Activated CD4-positive, alpha-beta T cell treated with anti-CD3 and anti-CD28 coated beads, Interleukin-2, amount 50 U/mL, for 24 hours (primary cell): ENCODE measurements at regions not wholly inside any gene's neighbourhood (a gene's known extent, or its start where the extent isn't known, plus 50 kb on each side); places are given as distances from the start of the nearest gene placed in this dataset.
"Not testable (repeated sequence)": the region's sequence is repeated elsewhere in the genome, so short reads cannot be mapped to it uniquely, and the experiment has no call there.

Experiments
- DNase-seq, 2 donors: peaks; one replicate each; pipeline ENCODE4 v3.0.0-alpha.2; 2020; ENCODE audit warnings: low read depth in 1 of 2, low spot score in 1 of 2

DNA sequence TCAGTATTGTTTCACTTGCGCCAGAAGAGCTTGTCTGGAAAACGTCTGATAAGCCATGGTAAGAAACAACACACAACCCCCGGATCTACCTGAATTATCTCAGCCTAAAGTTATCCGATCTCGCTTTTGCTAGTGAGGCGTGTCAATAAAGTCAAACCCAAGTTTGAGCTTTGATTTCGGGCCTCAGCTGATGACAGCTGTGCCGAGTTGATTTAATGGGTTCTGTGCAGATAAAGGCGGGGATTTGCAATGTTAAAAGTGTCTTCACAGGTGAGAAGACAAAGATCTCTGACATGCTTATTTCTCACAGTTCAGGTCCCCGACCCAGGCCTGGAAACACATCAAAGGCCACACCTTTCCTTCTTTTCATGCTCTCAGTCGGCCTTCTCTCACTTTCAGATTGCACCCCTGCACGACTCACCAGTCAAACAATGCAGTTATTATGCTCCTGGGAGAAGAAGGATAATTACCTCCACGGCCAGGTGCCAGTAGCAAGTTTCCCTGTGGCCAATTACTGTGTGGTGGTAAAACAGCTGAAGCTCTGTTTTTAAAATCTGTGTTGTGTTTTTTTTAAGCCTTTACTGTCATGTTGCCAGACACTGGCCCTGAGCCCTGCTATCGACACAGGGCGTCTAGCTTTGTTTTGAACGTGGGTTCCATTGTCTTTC lies 245.3 kb upstream of the RUNX1 start:
- DNase-seq, result no peak

DNA sequence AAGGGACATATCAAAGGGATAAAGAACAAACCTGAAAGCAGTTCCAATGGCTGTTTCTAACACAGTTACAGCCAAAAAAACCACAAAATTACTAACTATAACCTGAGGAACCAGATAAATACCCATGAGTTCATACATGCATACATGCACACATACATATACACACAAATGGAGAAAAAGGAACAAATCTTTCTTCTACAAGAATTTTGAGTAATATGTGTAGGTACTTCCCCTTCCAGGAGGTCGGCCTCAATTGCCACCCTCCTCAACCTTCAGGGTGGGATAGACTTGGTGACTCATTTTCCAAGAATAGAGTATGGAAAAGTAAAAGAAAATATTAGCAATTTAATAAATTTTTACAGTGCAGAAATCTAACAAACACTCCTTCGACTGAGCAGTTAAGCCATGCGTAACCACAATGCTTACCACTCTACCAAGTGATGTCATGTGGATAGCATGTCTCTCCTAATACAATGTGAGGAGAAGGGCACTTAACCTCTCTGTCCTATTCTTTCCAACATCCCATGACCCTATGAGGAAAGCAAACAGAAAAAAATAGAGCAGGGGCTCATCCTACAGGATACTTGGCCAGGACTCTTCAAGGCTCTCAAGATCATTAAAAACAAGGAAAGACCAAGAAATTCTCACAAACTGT lies 243.0 kb upstream of the RUNX1 start:
- DNase-seq, result no peak

DNA sequence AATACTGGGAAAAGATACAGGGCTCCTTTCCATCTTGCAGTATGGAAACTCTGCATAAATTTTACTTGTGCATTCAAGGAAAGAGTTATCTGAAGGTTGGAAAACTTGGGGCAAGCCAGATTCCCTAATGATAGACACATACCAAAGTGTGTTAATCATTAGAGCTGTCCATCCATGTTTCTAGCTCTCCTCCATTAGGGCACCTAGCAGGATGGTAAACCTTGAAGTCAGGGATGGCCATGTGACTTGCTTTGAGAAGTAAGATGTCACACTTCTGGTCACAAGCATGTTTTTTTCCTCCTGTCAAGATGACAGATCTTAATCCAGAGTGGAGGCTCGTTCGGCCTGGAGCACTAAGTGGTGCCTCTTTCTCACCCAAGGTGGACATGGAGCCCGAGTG lies 241.9 kb upstream of the RUNX1 start:
- no peak for DNase-seq

DNA sequence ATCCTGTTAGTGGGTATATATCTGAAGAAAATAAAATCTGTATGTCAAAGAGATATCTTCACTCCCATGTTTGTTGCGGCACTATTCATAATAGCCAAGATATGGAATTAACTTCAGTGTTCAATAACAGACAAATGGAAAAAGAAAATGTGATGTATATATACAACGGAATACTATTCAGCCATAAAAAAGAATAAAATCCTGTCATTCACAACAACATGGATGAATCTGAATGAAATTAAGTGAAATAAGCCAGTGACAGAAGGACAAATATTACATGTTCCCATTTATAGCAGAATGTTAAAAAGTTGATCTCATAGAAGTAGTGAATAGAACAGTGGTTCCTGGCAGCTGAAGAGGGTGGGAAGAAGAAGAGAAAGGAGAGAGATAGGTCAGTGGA lies 239.1 kb upstream of the RUNX1 start:
- no peak for DNase-seq

DNA sequence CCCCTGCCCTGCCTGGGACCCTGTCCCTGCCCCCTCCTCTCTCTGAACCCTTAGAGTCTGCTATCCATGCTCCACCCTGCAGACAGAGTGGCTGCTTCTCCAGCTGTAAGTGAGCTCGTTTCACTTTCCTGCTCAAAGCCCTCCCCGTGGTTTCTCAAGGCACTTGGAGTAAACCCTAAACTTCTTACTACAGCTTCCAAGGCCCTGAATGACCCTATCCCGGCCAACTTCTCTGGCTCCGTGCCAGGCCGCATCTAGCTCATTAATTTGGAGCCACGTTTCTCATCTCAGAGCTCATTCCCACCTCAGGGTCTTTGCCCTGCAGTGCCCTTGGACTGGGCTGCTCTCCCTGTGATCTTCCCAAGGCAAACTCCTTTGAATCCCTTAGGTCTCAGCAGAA lies 235.1 kb upstream of the RUNX1 start:
- no peak for DNase-seq

DNA sequence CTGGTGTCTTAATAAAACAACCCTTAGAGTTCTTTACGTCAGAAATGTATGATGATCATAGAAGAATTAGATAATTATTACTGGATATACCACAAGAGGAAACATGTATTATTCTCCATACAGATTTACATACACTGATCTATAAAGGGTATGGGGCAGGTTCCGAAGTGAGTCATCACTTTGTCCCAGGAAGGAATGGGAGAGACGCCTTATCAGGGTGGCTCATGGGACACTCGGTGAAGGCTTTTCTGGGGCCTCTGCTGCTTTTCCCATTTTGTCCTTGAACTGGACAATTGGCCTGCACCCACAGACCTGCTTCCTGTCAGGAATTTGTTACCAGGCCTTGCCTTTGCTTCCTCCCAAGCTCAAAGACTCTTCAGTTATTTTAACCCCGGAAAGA lies 233.8 kb upstream of the RUNX1 start:
- no peak for DNase-seq

DNA sequence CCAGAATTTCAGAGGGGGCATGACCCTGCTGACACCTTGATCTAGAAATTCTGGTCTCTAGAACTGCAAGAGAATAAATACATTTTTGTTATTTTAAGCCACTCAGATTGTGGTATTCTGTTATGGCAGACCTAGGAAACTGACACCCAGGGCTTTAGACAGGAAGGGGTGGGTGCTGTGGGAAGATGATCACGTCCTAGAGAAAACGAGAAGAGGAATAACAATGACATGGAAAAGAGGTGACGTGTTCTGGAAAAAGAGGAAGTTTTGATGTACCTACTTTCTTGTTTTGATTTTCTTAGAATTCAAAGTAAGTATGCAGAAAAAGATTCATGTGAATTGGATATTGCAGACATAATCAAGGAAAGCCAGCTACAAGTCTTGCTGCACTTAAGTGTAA lies 232.9 kb upstream of the RUNX1 start:
- DNase-seq, result no peak

DNA sequence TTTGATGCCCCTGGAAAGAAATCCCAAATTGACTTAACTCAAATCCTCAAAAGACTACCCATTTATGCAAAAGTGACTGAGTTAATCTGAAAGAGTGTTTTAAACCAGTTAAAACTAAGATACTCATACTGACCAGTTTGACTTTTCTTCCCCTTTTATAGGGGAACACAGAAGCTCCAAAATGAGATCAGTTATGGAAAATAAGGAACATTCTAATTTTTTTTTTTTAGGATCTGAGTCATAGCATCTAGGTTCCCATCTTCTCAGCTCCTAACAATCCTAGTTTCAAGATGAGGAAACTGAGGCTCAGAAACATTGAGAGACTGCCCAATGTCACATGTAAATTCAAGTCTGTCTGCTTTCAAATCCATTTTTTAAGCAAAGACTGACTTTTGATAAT lies 231.1 kb upstream of the RUNX1 start:
- no peak for DNase-seq

DNA sequence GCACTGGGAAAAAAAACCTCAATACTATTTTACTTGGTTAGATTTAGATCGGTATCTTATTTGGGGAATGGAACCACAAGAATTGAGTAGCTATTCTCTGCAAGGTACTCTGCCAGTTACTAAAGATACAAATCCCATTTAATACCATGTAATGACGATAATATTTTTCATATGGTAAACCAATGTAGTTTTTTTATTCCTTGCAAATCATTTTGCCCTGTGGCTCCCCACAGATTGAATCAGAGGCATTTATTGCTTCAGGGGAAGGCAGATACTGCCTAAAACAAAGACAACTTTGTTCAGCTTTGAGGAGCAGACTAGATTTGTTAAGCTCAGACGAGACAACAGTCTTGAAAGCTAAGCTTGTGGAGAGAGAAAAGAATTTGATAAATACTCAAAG lies 226.7 kb upstream of the RUNX1 start:
- DNase-seq, result no peak

DNA sequence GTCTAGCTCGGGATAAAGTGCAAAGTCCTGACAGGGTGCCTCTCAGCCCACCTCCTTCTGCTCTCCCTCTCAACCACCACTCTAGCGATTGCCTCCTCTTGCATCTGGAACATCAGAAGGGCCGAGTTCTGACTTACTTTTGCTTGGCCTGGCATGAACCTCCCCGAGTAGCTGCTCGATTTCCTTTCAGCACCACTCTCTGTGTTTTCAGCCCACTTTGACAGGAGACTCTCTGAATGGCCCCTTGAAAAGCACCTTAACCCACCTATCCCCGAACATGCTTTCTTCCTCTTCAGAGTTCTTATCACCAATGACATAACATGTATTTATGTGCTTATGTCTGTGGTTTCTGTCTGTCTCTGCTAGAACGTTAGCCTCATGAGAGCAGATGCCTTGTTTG lies 225.8 kb upstream of the RUNX1 start:
- no peak for DNase-seq

DNA sequence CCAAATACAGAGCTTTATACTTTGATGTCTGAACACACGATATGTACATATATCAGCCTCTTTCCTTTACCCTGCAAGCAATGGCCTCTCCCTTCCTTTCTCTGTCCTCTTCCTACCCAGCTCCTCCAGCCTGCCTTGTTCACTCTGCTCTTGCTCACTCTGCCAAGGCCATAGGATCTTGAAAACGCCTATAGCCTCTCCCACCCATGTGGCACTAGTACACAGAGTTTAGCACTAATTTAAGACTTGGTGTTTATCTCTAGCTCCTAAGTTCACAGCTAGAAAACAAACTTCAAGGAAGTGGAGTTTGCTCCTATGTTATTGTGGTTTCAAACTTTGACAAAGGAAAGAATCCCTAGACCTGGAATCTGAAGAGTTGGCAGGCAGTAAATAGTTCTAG lies 225.0 kb upstream of the RUNX1 start:
- no peak for DNase-seq

DNA sequence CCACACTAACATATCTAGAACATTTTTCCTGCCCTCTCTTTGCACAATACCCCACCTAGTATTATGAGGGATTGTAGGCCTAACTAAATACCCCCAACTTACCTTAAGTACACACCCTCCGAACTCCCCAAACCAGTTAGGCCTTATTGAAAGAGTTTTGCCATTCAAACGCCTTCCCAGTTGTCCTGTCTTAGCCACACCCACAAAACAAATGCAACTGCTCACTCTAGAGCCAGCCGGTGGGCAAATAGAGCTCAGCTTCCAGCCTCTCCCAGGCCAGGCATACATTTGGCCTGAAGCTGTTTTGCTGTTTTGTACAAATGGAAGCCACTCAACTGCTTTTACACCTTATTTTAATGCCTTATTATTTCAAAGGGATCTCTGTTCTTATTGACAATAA lies 224.2 kb upstream of the RUNX1 start:
- no peak for DNase-seq

DNA sequence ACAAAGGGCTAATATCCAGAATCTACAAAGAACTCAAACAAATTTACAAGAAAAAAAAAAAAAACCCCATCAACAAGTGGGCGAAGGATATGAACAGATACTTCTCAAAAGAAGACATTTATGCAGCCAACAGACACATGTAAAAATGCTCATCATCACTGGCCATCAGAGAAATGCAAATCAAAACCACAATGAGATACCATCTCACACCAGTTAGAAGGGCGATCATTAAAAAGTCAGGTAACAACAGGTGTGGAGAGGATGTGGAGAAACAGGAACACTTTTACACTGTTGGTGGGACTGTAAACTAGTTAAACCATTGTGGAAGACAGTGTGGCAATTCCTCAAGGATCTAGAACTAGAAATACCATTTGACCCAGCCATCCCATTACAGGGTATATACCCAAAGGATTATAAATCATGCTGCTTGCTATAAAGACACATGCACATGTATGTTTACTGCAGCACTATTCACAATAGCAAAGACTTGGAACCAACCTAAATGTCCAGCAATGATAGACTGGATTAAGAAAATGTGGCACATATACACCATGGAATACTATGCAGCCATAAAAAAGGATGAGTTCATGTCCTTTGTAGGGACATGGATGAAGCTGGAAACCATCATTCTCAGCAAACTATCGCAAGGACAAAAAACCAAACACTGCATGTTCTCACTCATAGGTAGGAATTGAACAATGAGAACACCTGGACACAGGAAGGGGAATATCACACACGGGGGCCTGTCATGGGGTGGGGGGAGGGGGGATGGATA lies 222.4 kb upstream of the RUNX1 start:
- not testable (repeated sequence) for DNase-seq

DNA sequence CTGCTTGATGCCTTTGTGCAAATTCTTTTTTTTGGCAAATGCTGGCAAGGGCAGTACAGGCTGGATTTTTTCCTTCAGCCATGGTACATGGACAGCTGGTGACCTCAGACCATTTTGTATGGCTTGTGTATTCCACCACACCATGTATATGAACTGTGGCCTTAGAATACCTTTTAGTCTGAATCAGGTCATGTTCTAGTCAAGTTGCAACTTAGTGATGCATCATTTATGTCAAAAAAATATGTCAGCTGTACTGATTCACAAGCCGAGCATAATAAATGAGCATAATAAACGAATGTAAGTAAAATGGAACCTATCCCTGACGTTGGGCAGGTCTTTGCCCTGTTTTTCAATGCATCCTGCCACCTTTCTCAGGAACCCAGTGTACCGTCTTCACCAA lies 219.7 kb upstream of the RUNX1 start:
- DNase-seq, result no peak

DNA sequence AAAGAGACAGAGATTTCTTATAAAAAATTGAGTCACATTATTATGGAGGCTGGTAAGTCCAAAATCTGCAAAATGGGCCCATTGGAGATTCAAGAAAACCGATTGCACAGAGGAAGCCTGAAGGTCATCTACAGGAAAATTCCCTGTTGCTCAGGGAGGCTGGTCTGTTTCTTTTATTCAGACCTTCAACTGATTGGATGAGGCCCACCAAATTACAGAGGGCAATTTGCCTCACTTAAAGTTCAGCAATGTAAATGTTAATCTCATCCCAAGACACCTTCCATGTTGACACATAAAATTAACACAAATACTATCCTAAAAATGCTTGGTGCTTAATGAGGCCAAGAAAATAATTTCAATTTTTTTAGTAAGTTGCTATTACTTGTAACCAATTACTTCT lies 219.2 kb upstream of the RUNX1 start:
- DNase-seq, result no peak

DNA sequence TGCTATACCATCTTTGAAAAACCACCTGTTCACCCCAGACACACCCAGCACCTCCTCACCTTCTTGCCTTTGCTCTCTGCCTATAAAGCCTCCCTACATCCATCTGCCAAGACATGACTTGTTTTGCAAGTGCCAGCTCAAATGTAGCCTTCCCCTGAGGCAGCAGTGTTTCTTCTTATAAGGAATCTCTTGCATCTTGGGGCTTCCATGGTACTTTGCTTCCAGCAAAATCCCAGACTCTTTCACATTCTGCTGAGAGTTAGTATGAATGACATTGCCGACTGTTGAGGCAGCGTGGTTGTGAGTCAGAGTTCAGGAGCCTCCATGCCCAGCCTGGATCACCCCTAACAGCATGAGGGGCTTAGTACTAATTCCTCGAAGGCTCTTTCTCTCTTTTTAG lies 217.4 kb upstream of the RUNX1 start:
- no peak for DNase-seq

DNA sequence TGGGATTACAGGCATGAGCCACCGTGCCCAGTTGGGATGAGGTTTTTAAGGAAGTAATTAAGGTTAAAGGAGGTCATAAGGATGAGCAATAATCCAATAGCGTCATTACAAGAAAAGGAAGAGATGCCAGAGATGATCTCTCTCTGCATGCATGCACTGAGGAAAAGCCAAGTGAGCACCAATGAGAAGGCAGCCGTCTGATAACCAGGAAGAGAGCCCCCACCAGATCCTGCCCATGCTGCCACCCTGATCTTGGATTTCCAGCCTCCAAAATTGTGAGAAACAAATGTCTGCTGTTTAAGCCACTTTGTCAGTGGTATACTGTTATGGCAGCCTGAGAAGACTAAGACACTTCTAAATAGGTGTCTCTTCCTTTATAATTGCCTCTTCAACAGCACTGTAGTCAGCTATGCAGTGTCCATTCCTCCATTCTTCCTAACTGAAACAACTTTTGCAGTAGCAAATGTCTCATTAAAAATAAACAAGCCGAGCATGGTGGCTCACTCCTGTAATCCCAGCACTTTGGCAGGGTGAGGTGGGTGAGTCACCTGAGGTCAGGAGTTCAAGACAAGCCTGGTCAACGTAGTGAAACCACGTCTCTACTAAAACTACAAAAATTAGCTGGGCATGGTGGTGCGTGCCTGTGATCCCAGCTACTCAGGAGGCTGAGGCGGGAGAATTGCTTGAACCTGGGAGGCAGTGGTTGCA lies 216.2 kb upstream of the RUNX1 start:
- DNase-seq, result no peak

DNA sequence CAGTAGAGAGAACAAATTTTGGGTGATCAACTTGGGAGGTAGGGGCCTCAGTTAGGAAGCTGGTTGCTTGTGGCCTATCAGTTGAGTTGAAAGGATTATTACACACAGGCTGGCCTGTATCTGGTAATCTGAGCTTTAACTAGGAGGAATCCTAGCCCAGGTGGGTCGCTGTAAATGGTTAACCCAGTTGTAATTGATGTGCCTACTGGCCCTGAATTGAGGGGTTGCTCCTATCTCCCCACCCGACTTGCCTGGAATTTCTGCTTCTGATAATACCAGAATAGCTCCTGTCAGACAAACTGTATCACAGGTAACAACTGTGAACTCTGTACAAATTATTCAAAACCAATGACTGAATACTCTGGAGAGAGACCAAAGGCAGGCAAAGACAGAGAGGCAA lies 210.4 kb upstream of the RUNX1 start:
- no peak for DNase-seq

DNA sequence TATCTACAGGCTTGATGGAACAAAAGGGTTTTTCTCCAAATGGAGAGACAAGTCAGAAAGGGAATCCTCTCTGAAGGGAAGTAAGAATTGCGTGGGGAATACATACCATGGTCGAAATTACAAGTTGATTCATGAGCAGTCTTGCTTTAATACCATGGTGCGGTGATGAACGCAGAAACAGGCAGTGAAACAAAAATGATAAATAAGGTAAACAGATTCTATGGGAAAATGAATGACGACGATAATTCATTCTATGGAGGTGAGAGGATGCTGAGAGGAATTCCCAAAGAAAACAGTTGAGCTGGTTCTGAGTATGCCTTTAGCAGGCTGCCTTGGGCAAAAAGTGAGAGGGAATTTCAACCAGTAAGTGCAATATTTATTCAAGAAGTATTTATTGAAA lies 209.4 kb upstream of the RUNX1 start:
- DNase-seq, result no peak

DNA sequence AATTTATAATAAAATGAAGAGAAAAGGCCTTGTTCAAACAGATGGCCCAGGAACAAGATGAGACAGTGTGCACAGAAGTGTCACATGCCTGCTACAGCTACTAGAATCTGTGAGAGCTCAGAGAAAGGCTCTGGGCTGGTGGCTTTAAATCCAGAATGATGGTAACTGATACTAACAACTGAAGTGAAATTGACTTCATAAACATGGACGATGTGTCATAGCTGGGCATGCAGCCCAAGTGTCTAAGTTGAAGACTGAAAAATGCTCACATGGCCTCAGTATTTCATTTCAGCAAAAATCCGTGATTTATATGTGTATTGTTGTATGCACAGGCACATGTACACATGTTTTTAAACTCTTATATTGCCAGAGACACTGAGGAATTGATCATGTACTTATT lies 208.3 kb upstream of the RUNX1 start:
- no peak for DNase-seq

DNA sequence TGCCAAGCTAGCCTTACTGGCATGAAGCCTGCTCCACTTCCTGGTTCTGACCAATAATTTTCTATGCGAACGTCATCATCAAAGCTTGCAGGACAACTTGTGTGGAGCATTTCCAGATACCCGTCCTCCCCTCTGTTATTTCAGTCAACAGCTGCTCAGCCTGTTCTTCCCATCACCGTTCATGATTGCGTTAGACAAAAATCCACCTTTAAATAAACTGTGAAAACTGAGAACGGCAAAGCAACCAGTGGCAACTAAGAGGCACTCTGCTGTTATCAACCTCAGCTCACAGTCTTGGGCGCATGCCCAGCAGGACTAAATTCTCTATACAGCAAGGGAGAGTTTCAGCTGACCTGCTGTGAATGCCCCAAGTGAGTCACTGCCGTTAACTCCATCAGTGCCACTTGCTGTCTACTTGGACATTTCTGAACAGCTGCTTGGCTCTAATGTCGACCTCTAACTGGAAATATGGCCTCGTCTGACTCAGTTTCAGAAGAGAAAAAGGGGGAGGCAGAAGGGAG lies 207.4 kb upstream of the RUNX1 start:
- no peak for DNase-seq

DNA sequence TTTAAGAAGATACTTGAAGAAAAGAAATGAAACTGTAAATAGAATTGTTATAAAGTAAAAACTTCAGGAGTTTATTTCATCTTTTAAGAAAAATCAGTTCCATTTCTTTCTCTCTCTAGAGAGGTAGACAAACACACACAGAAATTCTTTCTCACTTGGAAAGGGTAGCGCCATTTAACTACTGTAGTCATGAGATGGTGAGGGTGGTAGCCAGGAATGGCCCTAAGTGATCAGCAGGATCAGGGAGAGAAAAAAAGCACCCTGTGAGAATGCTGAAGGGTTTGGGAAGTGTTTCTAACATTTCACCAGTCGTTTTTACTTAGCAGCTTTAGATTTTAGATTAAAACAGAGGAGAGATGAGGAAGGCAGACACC lies 205.7 kb upstream of the RUNX1 start:
- DNase-seq, result no peak
